Breast epithelium (tissue), 4 donors: ENCODE measurements at regions not wholly inside any gene's neighbourhood (a gene's known extent, or its start where the extent isn't known, plus 50 kb on each side); places are given as distances from the start of the nearest gene placed in this dataset.

Source experiments
- DNase-seq, 2 donors: peaks; one replicate each; pipeline ENCODE4 v3.0.0-alpha.2; 2019; ENCODE audit warnings: low spot score in 2 of 2
- H3K27ac ChIP-seq, 2 donors: fragments of 200-600 bp; sonication (generic) in 1 of 2; one replicate each; pipeline ENCODE4 v1.5.1; 2016 to 2019; ENCODE audit warnings: mild to moderate bottlenecking in 1 of 2
- H3K27me3 ChIP-seq, 2 donors: fragments of 200-600 bp; sonication (generic) in 1 of 2; one replicate each; pipeline versions ENCODE4 v1.5.1 to v1.6.0; 2017 to 2019; ENCODE audit warnings: control low read depth in 1 of 2, mild to moderate bottlenecking in 1 of 2
- H3K36me3 ChIP-seq: fragments of 200-600 bp; one replicate; pipeline ENCODE4 v1.5.1; 2019
- H3K4me1 ChIP-seq, 2 donors: fragments of 200-600 bp; sonication (generic); one replicate each; pipeline ENCODE4 v1.5.1; 2016 to 2019; ENCODE audit warnings: control low read depth in 1 of 2
- H3K4me3 ChIP-seq, 3 donors: fragments of 200-600 bp; sonication (generic); 1 replicate in 2 of 3; 2 replicates in 1 of 3; pipeline ENCODE4 v1.5.1; 2016 to 2019; ENCODE audit warnings: mild to moderate bottlenecking in 3 of 3, moderate library complexity in 2 of 3
- H3K9me3 ChIP-seq, 2 donors: fragments of 200-600 bp; sonication (generic) in 1 of 2; one replicate each; pipeline ENCODE4 v1.5.1; 2016 to 2019; ENCODE audit warnings: control low read depth in 1 of 2
- POLR2A ChIP-seq: fragments of 450-650 bp; IDR thresholded peaks from one replicate; pipeline ENCODE4 v1.6.1; 2016; ENCODE audit warnings: antibody characterized with exemption, mild to moderate bottlenecking, moderate library complexity
- POLR2AphosphoS5 ChIP-seq, 3 donors: sonication (generic); formaldehyde crosslinking; IDR thresholded peaks; one replicate each; pipeline ENCODE4 v1.6.1; 2017; ENCODE audit warnings: antibody characterized with exemption in 3 of 3
- intact Hi-C: fragments of 100-400 bp; cut with DNase I; formaldehyde crosslinking; loops from one replicate; pipeline ENCODE4 v1.15.1; 2023; ENCODE audit warnings: low total_unique reads
- TF ChIP-seq, protein P1 (sequence below), 3 donors: fragments of 450-650 bp; IDR thresholded peaks; one replicate each; pipeline ENCODE4 v1.5.1; 2016 to 2017; ENCODE audit warnings: antibody characterized with exemption in 3 of 3, mild to moderate bottlenecking in 3 of 3, moderate library complexity in 3 of 3

DNA sequence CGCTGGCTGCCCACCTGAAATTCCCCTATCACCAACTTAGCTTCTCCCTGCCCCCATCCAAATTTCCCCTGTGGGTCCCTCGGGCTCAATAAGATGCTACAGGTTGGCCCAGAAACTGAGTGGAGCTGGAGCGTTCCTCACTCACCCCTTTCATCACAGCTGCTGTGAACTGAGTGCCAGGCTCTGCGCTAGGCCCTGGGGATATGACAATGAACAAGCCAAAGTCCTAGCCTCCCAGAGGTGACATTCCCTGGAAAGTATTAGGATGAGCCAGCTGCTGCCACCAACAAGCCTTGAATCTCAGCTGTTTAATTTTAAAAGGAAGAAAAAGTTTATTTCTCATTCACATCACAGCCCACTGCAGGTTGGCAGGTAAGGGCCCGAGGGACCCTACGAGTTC, 86.6 kb upstream of the EYA2 start:
- H3K4me1 ChIP-seq = no peaks in the 10 kb centered on the region
- peaks cover 3 to 5% of the 10 kb centered on the region in 2 donors for H3K27me3 ChIP-seq
- H3K9me3 ChIP-seq = no peaks in the 10 kb centered on the region
- no peak for DNase-seq
- H3K4me3 ChIP-seq = no peak overlapping the region
- H3K27ac ChIP-seq = no peak overlapping the region
- intact Hi-C loops = no loop called here
- TF ChIP-seq, protein P1, sequence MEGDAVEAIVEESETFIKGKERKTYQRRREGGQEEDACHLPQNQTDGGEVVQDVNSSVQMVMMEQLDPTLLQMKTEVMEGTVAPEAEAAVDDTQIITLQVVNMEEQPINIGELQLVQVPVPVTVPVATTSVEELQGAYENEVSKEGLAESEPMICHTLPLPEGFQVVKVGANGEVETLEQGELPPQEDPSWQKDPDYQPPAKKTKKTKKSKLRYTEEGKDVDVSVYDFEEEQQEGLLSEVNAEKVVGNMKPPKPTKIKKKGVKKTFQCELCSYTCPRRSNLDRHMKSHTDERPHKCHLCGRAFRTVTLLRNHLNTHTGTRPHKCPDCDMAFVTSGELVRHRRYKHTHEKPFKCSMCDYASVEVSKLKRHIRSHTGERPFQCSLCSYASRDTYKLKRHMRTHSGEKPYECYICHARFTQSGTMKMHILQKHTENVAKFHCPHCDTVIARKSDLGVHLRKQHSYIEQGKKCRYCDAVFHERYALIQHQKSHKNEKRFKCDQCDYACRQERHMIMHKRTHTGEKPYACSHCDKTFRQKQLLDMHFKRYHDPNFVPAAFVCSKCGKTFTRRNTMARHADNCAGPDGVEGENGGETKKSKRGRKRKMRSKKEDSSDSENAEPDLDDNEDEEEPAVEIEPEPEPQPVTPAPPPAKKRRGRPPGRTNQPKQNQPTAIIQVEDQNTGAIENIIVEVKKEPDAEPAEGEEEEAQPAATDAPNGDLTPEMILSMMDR (IDR thresholded peaks at IDR 0.05) = no peak
- no peaks in the 10 kb centered on the region for H3K36me3 ChIP-seq

DNA sequence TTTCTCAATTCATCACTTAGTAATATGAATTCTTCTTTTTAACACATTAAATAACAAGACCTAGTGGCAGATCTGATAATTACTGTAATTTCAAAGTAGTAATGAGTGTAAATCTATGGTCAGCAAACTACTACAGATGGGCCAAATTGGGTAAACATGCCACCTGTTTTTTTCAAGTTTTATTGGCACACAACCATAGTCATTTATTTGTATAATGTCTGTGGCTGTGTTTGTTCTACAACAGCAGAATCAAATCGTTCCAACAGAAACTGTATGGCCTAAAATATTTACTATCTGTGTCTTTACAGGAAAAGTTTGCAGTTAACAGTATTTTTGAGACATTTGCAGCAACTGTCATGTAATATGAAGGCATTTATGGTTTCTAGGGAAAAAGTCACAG, 86.1 kb upstream of the EYA2 start:
- intact Hi-C loops = no loop called here
- H3K4me3 ChIP-seq = no peak overlapping the region
- peaks cover 3 to 5% of the 10 kb centered on the region in 2 donors for H3K27me3 ChIP-seq
- TF ChIP-seq, protein P1 (IDR thresholded peaks at IDR 0.05) = no peak
- no peak for TF ChIP-seq POLR2AphosphoS5 (IDR thresholded peaks at IDR 0.05)
- TF ChIP-seq POLR2A = no peak
- no peak for DNase-seq
- no peaks in the 10 kb centered on the region for H3K9me3 ChIP-seq
- no peak overlapping the region for H3K27ac ChIP-seq
- H3K4me1 ChIP-seq = no peaks in the 10 kb centered on the region
- no peaks in the 10 kb centered on the region for H3K36me3 ChIP-seq

DNA sequence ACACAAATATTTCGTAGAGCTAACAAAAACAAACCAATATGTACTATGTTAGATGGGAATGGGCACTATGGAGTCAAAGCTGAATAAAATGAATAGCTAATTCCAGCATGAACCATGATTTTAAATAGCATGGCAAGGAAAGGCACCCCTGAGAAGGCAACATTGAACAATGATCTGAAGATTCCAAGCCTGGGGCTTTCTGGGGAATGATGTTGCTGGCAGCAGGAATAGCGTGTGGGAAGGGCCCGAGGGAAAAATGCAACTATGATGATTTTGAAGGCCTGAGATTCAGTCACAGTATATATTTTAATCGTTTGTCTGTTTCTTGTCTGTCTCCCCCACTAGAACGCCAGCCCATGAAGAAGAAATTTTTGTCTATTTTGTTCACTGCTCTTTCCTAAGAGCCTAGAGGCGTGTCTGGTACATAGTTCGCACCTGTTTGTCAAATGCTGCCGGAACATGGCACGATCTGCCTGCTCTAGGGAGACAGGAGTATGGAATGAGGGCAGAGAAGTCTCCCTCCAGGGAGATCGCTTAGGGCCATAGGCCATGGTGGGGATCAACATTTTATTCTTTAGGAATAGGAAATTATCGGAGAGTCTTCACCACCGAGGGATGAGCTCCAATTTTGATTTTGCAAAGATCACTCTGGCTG, 84.8 kb upstream of the EYA2 start:
- intact Hi-C loops = no loop called here
- Histone ChIP-seq H3K27ac (no peak overlapping the region), H3K4me3 (no peak overlapping the region), H3K36me3 (no peaks in the 10 kb centered on the region), H3K27me3 (peaks cover 3 to 5% of the 10 kb centered on the region in 2 donors), H3K9me3 (no peaks in the 10 kb centered on the region), H3K4me1 (no peaks in the 10 kb centered on the region)
- no peak for DNase-seq
- TF ChIP-seq POLR2A (no peak), POLR2AphosphoS5 (IDR thresholded peaks at IDR 0.05) (no peak)
- TF ChIP-seq, protein P1 (IDR thresholded peaks at IDR 0.05) = no peak

DNA sequence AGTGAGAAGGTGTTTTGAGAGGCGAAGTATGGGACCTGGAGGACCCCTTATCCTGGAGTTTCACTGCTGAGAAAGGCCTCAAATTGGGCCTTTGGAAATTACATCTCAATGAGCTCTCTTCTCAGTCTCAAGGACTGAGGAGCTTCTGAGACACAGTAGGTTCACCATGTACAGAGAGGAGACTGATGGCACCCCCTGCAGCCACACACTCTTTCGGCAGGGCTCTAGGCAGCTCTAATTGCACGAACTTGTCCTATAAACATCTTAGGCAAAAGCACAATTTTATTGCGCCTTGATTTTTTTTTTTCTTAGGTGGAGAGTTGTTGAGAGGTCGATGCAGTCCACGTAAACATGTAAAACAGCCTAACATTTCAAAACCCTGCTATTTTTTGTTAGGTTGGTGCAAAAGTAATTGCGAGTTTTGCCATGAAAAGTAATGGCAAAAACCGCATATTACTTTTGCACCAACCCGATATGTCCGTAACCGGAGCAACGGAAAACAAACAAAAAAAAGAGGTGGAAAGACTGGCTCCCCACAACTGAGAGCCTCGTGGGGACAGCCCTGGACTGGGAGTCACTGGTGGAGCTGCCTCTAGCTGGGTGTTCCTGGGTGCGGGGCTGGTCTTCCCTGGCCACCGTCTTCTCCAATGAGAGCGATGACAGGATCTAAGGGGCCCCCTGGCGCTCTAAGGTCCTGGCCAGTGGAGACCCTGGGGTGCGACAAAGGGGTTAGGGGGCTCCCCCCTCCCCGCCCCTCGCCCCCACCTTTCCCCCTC, 84.0 kb upstream of the EYA2 start:
- Histone ChIP-seq H3K9me3 (no peaks in the 10 kb centered on the region), H3K36me3 (no peaks in the 10 kb centered on the region), H3K27ac (no peak overlapping the region), H3K27me3 (peaks cover 3 to 5% of the 10 kb centered on the region in 2 donors), H3K4me1 (no peaks in the 10 kb centered on the region), H3K4me3 (peak overlapping the region in 2 of 3 donors; percentile 46 to 62)
- no peak for TF ChIP-seq POLR2AphosphoS5 (IDR thresholded peaks at IDR 0.05)
- DNase-seq = no peak
- intact Hi-C loops = no loop called here

DNA sequence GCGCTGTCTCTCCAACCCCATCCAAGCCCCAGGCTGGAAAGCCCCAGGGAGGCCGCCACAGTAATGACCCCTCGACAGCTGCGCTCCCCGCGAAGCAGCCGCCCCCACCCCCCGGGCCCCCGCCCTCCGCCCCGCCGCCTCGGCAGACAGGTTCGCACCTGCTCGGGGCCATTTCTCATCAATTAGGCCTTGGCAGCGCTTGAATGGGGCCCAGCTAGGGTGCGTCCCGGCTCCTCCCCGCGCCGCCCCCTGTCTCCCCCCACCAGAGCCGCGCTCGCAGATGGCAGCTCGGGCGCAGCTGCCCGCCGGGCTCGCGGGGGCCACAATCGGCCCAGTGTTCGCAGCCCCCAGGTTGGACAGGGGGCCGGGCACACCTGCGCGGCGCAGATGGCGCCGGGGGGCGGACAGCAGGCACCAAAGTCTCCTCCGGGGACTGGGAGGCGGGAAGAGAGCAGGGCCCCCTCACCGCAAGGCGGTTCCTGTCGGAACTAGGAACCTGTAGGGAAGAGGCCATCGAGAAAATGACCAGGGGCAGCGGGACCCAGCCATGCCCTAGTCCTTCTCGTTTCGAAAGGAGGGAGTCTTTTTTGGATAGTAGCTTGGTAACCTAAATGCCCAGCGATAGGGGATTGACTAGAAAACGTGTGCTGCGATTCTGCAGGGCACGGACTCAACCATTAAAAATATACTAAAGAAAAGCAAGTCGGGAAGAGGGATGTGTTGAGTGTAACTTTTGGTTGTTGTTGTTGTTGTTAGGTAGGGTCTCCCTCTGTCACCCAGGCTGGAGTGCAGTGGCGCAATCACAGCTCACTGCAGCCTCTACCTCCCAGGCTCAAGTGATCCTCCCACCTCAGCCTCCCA, 83.2 kb upstream of the EYA2 start:
- H3K36me3 ChIP-seq = no peaks in the 10 kb centered on the region
- H3K27ac ChIP-seq = no peak overlapping the region
- no peak for DNase-seq
- peak overlapping the region in 2 of 3 donors; percentile 46 to 62 for H3K4me3 ChIP-seq
- intact Hi-C loops = no loop called here
- H3K27me3 ChIP-seq = peaks cover 3 to 5% of the 10 kb centered on the region in 2 donors
- no peaks in the 10 kb centered on the region for H3K4me1 ChIP-seq
- no peaks in the 10 kb centered on the region for H3K9me3 ChIP-seq
- TF ChIP-seq, protein P1 (IDR thresholded peaks at IDR 0.05) = no peak
- TF ChIP-seq POLR2AphosphoS5 (IDR thresholded peaks at IDR 0.05) (no peak), POLR2A (no peak)
